GM21825 (cell line): ENCODE measurements at regions not wholly inside any gene's neighbourhood (a gene's known extent, or its start where the extent isn't known, plus 50 kb on each side); places are given as distances from the start of the nearest gene placed in this dataset.
"Not testable (repeated sequence)": the region's sequence is repeated elsewhere in the genome, so short reads cannot be mapped to it uniquely, and the experiment has no call there.

Experiments used
- ATAC-seq: cut with Tn5 transposase; IDR thresholded peaks from one replicate; pipeline ENCODE4 v1.9.1; 2021; ENCODE audit warnings: mild to moderate bottlenecking, moderate library complexity; ENCODE audit not compliant: unreplicated experiment

DNA sequence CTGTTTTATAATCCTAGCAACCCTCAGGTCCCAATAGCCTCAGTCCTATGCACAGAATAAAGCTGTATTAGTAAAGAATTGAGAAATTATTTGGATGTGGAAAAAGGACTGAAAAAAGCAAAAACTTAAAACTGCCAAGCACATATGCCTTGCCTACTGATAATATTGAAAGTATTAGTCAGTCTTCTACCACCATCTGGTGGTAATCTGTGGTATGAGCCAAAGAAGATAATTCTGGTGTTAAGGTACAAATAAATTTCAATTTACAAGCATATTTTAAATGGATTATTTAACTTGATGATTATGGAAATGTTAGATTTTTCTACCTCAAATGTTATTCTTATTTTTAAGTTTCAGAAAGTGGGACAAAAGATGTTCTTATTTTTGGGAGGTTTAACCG is 460.3 kb upstream of the KLHL1 start:
- ATAC-seq = no peak

DNA sequence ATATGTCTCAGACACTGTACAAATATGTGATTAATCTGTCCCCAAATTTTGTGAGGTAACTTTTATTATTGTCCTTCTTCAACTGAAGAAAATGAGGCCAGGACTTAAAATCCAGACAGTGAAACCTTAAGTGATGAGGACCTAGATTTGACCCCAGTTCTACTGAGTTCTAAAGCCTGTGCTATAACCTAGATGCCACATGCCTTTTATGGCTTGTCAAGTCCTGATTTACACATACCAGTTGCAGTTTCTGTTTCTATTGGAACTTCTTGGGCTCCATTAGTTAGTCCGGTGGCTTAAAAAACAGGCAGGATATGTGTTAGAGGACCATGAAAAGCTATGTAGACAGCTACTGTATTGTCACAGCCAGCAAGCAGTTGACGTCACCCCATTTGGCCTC is 436.5 kb upstream of the KLHL1 start:
- no peak for ATAC-seq

DNA sequence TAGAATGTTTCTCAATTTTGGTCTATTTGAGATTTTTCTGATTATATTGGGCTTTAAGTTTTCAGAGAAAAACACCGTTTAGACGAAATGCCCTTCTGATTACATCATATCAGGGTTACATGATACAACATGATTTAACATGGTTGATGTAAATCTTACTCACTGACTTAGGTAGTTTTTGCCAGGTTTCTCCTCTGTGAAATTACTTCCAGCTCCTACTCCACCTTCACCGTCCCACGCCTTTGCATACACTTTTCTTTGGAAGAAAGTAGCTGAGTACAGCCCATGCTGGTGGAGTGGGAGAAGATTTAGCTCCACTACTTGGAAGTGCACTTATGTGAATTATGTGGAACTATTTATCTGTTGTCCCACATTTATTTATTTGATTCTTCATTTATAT is 433.2 kb upstream of the KLHL1 start:
- no peak for ATAC-seq

DNA sequence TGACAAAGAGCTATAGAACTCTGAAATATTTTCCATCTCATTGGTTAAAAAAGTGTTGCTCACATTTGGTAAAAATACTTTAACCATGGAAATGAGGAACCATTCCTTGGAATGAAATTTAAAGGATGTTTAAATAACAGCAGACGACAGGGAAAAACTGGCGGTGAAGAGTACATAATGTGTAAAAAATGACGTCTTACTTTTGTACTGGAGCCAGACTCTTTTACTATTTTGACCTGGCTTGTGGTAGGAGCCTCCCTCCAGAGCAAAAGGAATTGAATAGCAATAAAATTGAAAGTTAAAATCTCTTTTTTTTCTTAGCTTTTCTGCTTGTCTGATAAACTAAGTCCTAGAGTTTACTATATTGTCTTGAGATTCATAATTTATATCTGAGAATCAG is 426.2 kb upstream of the KLHL1 start:
- no peak for ATAC-seq

DNA sequence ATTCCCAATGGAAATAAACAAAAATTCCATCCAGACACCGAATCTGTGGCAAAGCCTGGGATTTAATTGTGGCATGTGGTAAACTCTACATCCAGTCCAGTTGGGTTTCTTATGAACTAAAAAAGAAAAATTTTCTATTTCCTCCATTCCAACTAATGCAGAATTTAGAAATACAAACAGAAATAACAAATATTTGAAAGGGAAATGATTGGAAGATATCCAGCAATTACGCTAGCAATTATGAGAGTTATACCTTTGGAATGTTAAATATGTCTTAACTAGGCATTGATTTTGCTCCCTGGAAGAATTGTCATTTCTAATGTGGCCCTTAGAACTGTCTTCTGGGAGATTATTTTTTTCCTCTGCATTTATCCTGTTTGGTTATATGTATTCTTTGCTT is 421.4 kb upstream of the KLHL1 start:
- ATAC-seq = no peak

DNA sequence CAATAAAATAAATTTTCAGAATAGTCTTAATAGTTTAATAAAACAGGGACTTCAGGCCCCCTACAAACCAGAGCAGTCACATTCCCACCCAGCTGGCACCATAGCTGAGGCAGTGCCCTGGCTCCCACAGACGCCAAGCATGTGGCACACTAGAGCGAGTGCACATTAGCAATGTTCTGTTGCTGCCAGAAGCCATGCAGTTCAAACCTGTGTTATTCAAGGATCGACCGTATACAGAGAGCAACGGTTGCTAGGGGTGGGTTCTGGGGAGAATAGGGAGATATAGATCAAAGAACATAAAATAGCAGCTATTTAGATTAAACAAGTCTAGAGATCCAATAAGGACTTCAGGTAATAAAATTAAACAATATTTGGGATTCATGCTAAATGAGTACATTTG is 419.3 kb upstream of the KLHL1 start:
- no peak for ATAC-seq

DNA sequence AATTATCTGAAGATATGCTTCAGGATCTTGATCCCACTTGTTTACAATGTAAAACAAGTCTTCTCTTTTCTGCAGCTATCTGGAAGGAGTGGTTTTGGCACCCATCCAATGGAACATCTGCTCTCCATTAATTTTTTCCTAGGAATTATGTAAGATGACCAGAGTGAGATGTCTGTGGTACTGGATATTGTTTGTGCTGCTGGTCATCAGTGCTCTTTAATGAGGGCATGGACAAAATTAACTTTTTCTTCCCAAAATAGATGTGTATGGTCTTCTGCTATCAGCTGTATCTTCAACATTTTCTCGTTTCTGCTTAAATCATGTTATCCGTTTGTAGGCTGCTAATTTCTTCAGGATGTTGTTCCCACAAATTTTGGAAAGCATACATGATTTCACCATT is 415.4 kb upstream of the KLHL1 start:
- no peak for ATAC-seq

DNA sequence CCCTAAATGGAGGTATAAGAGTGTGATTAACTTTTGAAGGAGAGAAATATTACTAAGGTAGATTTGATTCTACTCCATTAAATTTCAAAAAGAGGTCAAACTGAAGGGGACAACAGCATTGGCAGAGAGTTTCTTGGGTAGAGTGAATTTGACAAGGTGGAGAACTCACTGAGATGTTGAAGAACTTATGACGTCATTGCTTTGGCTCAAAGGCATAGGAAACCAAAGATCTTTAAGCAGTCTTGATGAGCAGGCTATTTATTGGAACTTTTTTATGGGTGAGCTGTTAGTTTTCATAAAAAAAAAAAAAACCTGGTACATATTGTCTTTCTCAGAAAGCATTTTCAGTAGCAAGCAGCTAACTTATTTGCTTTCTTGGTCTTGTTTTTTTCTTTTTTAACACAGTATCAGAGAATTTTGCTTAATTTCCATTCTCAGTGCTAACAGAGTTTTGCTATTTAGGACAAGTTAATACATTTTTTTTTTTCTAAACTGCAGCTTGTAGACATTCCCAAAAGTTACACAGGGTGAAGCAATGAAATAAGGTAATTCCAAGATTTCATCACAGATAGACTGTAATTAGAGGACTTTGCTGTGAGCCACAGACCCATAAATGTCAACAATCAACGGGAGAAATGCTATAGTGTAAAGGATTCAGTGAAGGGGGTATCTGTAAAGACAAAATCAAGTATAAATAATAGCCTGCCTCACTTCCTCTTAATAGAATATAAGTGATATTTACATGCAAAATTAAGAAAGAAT is 412.2 kb upstream of the KLHL1 start:
- ATAC-seq = no peak

DNA sequence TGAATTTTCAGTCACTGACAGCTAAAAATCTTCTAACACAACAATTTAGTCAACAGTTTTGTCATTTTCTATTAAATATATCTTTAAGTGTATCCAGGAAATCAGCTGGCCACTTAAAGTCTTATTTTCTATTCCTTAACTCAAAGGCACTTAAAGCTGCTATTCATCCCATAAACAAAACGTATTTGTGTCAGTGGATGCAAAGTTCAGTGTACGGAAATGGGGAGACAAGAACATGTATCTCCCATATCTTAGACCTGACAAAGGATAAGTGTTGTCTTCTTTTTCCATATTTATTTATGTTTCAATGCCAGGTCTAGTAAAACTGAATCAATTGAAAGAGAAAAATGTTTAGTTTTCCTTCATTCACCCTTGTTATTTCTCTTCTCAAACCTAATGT is 409.8 kb upstream of the KLHL1 start:
- no peak for ATAC-seq

DNA sequence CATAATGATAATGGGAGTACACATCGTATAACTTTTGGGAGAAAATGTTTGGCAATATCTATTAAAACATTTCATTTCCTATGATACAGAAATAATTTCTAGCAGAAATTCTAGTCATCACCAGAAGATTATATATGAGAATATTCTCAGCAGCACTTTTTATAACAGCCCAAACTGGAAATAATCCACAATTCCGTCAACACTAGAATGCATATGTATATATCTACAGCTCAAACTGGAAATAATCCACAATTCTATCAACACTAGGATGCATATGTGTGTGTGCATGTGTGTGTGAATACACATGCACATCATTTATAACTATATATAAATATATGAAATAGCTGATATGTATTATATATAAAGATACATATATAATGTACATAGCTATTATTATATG is 408.0 kb upstream of the KLHL1 start:
- no peak for ATAC-seq

DNA sequence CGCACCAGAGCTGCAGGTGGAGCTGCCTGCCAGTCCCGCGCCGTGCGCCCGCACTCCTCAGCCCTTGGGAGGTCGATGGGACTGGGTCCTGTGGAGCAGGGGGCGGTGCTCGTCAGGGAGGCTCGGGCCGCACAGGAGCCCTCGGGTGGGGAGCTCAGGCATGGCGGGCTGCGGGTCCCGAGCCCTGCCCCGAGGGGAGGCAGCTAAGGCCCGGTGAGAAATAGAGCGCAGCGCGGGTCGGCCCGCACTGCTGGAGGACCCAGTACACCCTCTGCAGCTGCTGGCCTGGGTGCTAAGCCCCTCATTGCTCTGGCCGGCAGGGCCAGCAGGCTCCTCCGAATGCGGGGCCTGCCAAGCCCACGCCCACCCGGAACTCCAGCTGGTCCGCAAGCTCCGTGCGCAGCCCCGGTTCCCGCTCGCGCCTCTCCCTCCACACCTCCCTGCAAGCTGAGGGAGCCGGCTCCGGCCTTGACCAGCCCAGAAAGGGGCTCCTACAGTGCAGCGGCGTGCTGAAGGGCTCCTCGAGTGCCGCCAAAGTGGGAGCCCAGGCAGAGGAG is 403.7 kb upstream of the KLHL1 start:
- ATAC-seq = not testable (repeated sequence)

DNA sequence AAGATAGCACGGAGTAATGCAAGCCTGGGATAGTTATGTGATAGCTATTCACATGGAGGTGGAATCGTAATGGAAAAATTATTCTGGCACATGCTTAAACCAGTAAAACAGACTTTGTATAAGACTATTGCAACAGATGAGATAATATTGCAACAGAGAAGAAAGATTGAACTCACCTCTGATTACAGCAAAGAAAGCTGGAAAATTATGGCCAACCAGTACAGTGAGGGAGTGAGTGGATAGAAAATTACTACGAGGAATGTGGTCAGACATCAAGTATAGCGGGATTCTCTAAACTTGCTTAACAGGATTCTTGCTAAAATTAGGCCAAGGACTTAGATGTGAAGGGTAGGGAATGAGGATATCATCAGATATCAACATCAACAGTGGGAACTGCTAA is 397.6 kb upstream of the KLHL1 start:
- ATAC-seq = no peak

DNA sequence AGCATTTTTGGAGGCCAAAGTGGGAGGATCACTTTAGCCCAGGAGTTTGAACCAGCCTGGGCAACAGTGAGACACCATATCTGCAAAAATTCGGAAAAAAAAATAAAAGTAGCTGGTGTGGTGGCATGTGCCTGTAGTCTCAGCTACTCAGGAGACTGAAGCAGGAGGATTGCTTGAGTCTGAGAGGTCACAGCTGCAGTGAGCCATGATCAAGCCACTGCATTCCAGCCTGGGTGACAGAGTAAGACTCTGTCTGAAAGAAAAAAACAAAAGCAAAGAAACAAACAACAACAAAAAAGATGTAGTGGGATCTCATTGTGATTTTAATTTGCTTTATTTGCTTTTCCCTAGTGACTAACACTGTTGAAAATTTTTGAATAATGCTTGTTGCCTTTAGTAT is 394.7 kb upstream of the KLHL1 start:
- ATAC-seq = no peak

DNA sequence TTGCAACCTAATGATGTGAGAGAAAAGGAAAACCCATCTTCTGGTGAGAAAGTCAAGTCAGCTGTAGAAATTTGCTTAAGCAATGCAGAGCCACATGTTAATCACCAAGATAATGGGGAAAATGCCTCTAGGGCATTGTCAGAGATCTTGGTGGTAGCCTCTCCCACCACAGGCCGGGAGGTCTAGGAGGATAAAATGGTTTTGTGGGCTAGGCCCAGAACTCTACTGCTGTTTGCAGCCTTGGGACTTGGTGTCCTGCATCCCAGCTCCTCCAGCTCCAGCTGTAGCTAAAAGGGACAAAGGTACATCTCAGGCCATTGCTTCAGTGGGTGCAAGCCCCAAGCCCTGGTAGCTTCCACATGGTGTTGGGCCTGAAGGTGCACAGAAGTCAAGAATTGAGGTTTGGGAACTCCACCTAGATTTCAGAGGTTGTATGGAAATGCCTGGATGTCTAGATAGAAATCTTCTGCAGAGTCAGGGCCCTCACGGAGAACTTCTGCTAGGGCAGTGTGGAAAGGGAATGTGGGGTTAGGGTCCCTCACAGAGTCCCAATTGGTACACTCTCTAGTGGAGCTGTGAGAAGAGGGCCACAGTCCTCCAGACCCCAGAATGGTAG is 382.2 kb upstream of the KLHL1 start:
- no peak for ATAC-seq

DNA sequence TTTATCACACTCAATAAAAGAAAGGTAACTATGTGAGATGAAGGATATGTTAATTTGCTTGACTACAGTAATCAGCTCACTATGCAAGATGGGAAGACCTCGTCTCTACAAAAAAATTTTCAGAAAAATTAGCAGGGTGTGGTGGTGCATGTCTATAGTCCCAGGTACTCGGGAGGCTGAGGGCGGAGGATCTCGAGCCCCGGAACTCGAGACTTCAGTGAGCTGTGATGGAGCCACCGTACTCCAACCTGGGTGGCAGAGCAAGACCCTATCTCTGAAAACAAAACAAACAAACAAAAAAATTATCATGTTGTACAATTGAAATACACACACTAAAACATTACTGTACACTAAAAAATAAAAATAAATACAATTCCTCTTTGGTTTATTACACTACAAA is 376.7 kb upstream of the KLHL1 start:
- no peak for ATAC-seq

DNA sequence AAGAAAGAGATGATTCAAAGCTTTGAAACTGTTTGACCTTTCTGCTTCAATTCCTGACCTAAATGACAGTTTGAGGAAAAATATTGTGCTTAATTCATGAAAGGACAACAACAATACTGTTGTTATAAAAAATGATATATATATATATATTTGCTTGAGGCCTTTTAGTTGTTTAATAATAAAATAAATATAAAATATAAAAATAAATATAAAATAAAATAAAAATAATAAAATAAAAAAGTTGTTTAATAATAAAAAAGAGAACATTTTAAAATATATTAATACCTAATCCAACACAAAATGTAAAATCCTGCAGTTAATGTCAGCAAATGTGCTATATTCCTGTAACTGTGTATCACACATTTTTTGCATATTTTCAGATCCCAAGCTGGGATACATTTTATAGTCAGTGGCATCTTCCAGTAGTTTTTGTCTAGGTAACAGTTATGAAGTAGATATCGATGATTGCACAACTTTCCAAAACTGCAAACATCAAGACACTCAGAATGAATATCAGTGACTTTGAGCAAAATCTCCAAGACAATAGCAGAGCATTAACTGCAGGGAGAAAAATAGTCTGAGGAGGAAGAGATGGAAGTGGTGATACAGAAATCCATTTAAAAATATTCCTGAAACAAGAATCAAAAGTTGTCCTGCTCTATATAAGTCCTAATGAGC is 375.5 kb upstream of the KLHL1 start:
- no peak for ATAC-seq

DNA sequence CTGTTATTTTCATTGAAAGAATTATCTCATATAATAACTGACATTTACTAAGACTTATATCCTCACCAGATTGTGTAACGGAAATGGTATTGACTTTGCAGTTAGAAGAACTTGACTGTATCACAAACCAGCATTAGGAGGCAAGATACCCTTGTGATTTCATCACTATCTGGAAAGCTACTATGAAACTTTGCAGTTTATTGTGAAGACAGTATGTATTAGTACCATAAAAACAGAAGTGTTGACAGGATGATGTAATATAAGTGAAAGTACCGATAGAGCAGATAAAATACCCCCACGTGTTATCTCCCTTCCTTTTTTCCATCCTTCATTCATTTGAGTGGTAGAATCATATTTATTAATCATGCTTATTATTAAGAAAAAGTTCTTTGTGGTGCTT is 365.7 kb upstream of the KLHL1 start:
- ATAC-seq = no peak

DNA sequence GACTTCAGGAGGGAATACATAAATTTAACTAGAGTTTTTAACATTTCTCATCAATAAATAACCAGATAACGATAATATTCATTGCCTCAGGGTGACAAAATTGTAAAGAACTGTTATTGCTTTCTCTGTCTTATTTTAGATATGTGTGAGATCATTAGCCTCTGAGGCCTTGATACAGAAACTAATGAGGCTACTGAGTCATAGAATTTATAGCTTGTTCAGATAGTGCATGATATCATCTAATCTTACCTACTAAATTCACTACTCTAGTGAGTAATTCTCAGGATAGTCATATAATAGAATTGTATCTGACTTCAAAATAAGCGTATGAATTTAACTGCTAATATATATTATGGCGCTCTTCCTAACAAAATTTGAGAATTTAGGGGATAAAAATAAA is 360.8 kb upstream of the KLHL1 start:
- no peak for ATAC-seq

DNA sequence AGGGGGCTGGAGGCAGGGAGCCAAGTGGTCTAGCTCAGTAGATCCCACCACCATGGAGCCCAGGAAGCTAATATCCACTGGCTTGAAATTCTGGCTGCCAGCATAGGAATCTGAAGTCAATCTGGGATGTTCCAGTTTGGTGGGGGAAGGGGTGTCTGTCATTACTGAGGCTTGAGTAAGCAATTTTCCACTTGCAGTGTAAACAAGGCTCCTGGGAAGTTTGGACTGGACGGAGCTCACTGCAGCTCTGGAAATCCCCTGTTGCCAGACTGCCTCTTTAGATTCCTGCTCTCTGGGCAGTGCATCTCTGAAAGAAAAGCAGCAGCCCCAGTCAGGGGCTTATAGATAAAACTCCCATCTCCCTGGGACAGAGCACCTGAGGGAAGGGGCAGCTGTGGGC is 349.2 kb upstream of the KLHL1 start:
- no peak for ATAC-seq

DNA sequence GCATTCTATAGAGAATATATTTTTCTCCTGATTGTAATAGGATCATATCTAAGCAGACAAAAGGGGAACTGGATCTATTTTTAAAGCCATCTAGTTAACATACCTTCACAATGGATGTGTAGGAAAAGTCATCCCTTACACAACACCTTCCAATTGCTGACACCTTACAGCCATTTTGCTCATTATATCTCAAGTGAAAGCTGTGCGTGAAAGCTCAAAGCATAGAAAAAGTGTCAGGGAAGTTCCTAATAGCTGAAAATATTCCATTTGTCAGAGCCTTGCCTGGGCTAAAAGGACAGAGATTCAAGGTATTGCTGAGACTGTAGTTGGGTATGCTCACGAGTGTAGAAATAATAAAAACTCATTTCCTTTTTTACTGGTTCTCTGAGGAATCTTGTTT is 340.6 kb upstream of the KLHL1 start:
- ATAC-seq = no peak

DNA sequence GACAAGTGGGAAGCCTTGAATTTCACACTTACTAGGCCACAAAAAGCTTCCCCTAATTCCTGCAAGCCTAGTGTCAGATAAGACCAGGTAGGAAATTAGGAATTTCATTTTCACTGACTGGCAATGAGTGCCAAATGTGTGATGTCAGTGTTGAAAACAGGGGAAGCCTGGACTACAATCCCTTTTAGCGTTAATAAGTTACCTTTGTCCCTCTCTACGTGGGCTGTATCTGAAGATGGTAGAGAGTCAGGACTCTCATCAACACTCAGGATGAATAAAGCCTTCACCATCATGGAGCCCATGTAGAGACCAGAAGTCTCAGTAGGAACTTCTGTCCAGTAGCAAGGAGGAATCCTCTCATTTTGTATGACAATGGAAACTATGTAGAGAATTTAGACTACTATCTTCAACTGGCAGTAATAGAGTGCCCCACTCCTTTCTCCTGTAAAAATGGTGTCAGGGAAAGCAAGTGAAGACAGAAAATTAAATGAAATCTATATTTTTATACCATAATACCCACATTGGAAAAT is 324.1 kb upstream of the KLHL1 start:
- no peak for ATAC-seq

DNA sequence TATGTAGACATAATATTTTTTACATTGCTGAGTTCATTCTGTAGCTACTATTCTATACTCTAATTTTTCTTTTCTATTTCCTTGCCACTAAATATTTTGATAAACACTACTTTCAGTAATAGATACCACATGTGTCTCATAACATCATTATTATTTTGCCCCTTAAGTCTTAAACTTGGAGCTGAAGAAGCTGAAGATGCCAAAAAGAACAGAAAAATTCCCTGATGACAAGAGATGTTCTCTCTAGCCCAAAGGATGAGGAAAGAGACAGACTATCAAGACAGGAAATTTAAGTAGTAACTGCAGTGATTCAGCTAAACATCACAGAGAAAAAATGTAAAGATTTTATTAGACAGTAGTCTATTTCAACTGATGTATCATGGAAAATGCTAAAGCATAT is 322.0 kb upstream of the KLHL1 start:
- ATAC-seq = no peak
